Eye (tissue), 1 donor: ENCODE measurements at regions not wholly inside any gene's neighbourhood (a gene's known extent, or its start where the extent isn't known, plus 50 kb on each side); places are given as distances from the start of the nearest gene placed in this dataset.
"Not testable (repeated sequence)": the region's sequence is repeated elsewhere in the genome, so short reads cannot be mapped to it uniquely, and the experiment has no call there.

Experiments used
- DNase-seq: peaks from one replicate; pipeline ENCODE4 v3.0.0-alpha.2; 2015

DNA sequence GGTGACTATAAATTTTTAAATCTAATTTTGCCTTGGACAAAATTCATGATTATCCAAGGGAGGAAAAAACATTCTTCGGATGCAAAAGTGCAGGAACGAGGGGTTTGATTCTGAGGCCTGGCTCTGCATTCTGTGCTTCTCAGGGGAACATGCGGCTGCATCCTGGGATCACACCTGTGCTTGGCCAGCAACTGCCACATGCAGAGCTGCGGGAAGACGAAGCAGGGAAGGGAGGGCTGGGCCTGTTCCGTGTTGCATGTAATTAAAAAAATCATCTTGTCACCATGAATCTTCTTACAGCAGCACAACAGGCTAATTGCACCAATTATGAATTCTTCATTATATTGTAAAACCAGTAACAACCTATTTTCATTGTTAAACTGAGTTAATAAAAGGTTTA lies 158.0 kb upstream of the ALKAL2 start:
- DNase-seq, result no peak

DNA sequence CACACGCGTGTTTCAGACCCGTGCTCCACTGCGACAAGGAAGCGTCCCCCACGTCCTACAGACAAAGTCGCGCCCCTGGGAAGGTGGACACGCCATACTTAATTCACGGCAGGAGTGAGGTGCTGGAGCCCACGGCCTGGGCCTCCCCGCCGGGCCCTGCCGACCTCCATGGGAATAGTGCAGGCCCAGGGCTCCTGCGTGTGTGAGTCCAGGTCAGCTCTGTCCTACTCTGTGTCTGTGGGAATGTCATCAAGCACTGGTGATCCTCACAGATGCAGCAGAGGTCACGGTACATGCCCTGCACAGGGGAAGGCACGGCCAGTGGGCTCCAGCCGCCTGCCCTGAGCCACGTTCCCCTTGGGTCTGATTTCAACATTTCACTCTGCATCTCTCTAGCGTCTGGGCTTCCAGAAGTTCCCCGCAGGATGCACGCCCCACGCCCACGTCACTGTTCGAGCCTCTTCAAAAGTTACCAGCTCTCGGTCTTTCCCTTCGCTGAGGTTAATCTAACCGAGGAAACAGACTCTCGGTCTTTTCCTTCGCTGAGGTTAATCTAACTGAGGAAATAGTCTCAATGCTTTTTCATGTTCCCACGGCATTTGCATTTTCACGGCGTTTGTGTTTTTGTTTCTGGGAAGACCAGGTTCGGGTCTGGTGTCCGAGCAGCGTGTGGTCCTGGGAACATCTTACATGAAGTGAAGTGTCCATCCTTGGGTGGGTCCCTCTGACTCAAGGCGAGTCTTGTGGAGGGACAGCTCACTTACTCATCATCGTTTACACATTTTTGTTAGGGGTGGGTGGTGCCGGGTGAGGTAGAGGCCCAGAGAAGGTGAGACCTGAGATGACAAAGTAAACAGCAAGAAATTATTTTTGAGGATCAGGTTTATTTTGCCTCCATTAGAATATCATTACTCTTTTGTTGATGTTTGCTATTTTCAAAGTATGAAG lies 157.3 kb upstream of the ALKAL2 start:
- no peak for DNase-seq

DNA sequence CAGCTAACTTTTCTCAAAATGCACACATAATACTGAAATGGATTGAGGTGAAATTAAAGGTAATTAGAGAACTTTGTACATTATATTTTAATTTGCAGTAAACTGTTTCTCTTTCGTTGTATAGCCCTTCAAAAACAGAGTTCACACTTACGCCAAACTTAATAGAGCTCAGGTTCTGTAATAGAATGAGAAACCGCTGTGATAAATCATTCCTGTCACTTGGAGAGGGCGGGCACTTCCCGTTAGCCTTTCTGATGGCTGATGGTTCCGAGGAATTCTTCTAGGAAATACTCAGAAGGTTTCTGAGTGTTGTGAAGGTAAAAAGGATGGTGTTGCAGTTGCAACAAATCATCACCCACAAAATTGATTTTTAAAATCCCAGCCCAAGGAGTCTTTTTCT lies 155.8 kb upstream of the ALKAL2 start:
- no peak for DNase-seq

DNA sequence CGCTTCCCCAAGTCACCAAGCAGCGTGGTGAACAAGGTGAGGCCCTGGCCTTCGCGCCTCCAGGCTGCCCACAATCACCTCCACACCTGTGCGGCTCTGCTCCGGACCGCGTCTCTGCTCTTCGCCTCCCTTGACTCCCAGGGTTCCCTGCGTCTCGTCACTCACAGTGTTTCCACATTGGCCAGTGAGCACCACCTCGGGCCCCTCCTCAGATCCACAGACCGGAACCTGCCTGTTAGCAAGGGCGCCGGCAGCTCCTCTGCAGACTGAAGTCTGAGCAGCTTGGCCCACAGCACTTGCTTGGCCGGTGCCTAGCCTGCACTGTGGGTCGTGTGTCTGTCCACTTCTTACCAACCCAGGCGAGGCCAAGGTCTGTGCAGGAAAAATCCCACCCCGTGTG lies 155.3 kb upstream of the ALKAL2 start:
- DNase-seq, result no peak

DNA sequence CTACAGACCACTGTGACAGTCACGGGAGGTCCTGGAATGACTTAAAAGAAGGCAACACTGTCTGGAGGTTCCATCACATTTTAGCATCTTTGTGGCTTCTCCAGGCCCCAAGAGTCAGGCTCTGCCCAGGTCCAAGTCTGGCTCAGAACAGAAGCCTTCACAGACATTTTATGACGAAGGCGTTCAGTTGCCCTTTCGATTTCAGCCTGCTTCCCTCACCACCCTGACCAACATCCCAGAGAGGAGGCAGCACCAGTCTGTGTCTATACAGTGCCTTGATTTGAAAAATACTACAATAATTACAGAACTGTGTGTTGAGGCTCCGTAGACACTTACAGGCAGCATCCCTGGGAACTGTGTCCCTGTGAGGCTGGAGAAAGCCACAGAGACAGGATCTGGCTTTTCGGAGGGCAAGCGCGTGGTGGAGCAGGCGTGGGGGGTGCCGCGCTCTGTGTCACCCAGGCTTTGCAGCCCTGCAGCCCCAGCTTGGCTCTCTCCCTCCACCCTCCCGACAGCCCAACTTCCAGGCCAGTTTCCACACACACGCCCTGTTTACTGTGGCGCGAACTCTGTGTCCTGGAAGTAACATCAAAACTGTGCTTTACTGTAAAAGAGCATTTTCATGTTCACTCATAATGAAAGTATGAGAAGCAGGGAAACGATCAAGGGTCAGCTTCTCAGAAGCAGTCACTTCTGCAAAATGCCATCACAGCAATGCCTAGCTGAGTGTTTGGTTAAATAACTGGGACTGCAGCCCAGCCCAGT lies 153.5 kb upstream of the ALKAL2 start:
- DNase-seq, result no peak

- DNase-seq, result no peak
Observed at GRCh38 chr2:440403-440740, 152.5 kb upstream of the ALKAL2 start.

GRCh38 chr2:439556-440402 lies 151.9 kb upstream of the ALKAL2 start:
- no peak for DNase-seq

- no peak for DNase-seq
Observed at GRCh38 chr2:439077-439476, 151.2 kb upstream of the ALKAL2 start.

GRCh38 chr2:437756-438393 lies 150.0 kb upstream of the ALKAL2 start:
- DNase-seq, result no peak

DNA sequence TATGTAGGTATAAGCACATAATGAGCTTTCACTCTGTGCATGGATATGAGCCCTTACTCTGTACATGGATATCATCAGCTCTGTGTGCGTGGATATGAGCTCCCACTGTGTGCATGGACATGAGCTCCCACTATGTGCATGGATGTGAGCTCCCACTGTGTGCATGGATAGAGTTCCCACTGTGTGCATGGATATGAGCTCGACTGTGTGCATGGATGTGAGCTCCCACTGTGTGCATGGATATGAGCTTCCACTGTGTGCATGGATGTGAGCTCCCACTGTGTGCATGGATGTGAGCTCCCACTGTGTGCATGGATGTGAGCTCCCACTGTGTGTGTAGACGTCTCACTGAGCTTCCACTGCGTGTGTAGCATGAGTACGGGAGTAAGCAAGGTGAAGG lies 149.3 kb upstream of the ALKAL2 start:
- DNase-seq, result no peak

- no peak for DNase-seq
Observed at GRCh38 chr2:436205-436604, 148.3 kb upstream of the ALKAL2 start.

DNA sequence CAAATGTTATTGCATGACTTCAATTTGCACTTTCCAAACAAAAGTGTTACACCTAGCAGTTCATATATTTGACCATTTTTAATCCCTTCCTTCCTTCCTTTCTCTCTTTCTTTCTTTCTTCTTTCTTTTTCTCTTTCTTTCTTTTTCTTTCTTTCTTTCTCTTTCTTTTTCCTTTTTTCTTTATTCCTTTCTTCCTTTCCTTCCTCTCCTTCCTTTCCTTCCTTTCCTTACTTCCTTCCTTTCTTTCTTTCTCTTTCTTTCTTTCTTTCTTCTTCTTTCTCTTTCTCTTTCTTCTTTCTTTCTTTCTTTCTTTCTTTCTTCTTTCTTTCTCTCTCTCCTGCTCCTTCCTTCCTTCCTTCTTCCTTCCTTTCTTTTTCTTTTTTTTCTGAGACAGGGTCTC lies 146.7 kb upstream of the ALKAL2 start:
- no peak for DNase-seq

DNA sequence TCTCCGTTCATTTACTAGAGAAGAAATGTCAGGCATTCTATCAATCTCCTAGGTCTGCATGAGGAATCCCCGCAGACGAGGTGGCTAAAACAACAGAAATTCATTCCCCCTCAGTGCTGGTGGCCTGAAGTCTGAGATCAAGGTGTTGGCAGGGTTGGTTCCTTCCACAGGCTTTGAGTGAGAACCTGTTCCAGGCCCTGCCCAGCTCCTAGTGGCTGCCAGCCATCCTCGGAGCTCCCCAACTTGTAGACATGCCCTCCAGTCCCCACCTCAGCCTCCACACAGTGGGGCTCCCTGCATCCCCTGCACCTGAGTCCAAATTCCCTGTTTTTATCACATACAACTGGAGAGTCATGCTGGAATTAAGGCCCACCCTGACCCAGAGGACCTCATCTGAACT lies 145.3 kb upstream of the ALKAL2 start:
- DNase-seq, result no peak

DNA sequence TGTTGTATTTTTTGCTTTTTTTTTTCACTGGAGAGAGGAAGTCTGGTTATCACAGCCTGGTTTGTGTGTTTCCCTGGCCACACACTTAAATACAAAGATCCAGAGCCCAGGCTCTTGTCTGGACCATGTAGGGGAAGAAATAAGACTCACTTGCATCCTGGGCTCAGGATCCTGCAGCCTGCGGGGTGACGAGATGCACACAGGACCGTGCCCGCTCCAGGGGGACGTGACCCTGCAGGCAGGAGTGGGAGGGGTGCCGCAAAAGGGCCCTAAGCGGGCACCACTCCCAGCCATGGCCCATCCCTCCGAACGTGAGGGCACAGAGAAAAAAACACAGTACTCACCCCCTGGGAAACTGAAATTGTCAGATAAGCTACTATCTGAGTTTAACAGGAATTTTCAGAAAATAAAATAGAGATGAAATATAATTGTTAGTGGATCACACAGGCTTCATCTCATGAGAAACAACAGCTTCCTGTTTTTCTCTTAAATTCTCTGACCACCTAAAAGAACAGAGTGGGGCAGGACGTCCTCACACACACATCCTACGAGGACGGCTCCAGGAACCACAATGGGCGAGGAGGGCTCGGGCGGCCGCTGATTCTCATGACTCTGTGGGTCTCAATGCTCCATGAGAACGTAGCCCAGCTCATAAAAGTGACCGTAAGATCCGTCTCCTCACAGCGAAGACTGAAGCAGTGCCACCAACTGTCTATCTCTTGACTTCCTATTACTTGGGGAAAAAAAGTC lies 142.6 kb upstream of the ALKAL2 start:
- no peak for DNase-seq

GRCh38 chr2:429575-430254 lies 141.8 kb upstream of the ALKAL2 start:
- DNase-seq, result no peak

- DNase-seq, result no peak
Observed at GRCh38 chr2:429142-429541, 141.3 kb upstream of the ALKAL2 start.

- no peak for DNase-seq
Observed at GRCh38 chr2:428591-428990, 140.7 kb upstream of the ALKAL2 start.

DNA sequence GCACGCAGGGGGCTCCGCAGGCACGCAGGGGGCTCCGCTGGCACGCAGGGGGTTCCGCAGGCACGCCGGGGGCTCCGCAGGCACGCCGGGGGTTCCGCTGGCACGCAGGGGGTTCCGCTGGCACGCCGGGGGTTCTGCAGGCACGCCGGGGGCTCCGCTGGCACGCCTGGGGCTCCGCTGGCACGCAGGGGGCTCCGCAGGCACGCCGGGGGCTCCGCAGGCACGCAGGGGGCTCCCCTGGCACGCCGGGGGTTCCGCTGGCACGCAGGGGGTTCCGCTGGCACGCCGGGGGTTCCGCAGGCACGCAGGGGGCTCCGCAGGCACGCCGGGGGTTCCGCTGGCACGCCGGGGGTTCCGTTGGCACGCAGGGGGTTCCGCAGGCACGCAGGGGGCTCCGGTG lies 138.8 kb upstream of the ALKAL2 start:
- not testable (repeated sequence) for DNase-seq

DNA sequence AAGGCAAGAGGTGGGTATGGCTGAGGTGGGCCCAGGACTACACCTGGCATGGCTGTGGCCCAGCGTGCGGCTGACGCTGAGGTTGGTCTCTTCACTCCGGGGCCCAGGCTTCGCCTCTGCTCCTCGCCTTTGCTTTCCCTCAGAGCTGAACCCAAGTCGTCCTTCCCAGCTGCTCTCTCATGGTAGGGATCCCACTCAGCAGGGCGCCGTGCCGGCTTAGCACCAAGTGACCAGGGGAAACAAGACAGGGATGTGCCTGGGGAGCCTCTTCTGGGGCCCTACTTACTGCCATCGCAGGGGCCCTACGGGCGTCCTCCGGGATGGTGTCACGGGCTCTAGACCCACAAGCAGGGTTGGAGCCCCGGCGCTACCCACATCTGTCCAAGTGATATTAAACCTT lies 138.1 kb upstream of the ALKAL2 start:
- DNase-seq, result no peak

GRCh38 chr2:425243-425642 lies 137.4 kb upstream of the ALKAL2 start:
- DNase-seq, result no peak
